A673 (cell line): ENCODE measurements at regions not wholly inside any gene's neighbourhood (a gene's known extent, or its start where the extent isn't known, plus 50 kb on each side); places are given as distances from the start of the nearest gene placed in this dataset.

ENCODE experiments used
- EZH2 ChIP-seq: fragments of 200-600 bp; sonication (generic); IDR thresholded peaks from 2 replicates; pipeline ENCODE4 v1.6.1; 2017; ENCODE audit warnings: borderline replicate concordance, low read depth, mild to moderate bottlenecking, mixed read lengths, antibody characterized with exemption, low read length; ENCODE audit not compliant: poor library complexity, severe bottlenecking
- TF ChIP-seq, protein P1 (sequence below): fragments of 300-800, 200-600 bp; sonication (generic); conservative IDR thresholded peaks from 2 replicates; pipeline ENCODE4 v1.5.1; 2017; ENCODE audit warnings: low read depth, mild to moderate bottlenecking, antibody characterized with exemption, low read length, moderate library complexity, mixed read lengths

- no peak for TF ChIP-seq EZH2
- TF ChIP-seq, protein P1, sequence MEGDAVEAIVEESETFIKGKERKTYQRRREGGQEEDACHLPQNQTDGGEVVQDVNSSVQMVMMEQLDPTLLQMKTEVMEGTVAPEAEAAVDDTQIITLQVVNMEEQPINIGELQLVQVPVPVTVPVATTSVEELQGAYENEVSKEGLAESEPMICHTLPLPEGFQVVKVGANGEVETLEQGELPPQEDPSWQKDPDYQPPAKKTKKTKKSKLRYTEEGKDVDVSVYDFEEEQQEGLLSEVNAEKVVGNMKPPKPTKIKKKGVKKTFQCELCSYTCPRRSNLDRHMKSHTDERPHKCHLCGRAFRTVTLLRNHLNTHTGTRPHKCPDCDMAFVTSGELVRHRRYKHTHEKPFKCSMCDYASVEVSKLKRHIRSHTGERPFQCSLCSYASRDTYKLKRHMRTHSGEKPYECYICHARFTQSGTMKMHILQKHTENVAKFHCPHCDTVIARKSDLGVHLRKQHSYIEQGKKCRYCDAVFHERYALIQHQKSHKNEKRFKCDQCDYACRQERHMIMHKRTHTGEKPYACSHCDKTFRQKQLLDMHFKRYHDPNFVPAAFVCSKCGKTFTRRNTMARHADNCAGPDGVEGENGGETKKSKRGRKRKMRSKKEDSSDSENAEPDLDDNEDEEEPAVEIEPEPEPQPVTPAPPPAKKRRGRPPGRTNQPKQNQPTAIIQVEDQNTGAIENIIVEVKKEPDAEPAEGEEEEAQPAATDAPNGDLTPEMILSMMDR: no peak
These were observed 77.5 kb upstream of the XPA start for GRCh38 chr9:97774673-97775072.
